Cardiac fibroblast (primary cell): ENCODE measurements at regions not wholly inside any gene's neighbourhood (a gene's known extent, or its start where the extent isn't known, plus 50 kb on each side); places are given as distances from the start of the nearest gene placed in this dataset.
"Not testable (repeated sequence)": the region's sequence is repeated elsewhere in the genome, so short reads cannot be mapped to it uniquely, and the experiment has no call there.

Source experiments
- DNase-seq, 2 donors: peaks; one replicate each; pipeline versions ENCODE4 v3.0.0 to v3.0.0-alpha.2; 2010; ENCODE audit warnings: low read depth in 2 of 2
- H3K4me3 ChIP-seq, 2 donors: replicated peaks in 1 of 2; 1 replicate in 1 of 2; 2 replicates in 1 of 2; pipeline ENCODE4 v1.5.1; 2011; ENCODE audit warnings: low read depth in 2 of 2, low read length in 2 of 2, mild to moderate bottlenecking in 2 of 2, moderate library complexity in 1 of 2
- TF ChIP-seq, protein P1 (sequence below): IDR thresholded peaks from one replicate; pipeline ENCODE4 v1.5.1; 2011; ENCODE audit warnings: low read depth, mild to moderate bottlenecking, low read length, inconsistent platforms

DNA sequence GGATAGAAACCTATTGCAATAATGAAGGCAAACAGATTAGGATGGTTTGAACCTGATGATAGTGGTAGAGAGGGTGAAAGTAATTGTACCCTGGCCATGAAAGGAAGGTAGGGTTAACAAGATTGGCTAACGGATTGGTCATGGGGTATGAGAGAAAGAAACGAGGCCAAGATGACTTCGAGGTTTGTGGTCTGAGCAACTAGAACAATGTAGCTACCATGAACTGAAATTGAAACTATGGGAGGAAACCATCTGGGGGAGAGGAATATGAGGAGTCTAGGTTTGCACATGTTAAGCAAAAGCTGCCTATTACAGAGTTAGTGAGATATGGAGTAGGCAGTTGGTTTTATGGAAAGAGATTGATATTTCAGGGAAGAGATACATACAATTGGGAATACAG, 406.0 kb downstream of the PRELID2 start:
- no peak overlapping the region for H3K4me3 ChIP-seq
- DNase-seq, result no peak
- TF ChIP-seq, protein P1, sequence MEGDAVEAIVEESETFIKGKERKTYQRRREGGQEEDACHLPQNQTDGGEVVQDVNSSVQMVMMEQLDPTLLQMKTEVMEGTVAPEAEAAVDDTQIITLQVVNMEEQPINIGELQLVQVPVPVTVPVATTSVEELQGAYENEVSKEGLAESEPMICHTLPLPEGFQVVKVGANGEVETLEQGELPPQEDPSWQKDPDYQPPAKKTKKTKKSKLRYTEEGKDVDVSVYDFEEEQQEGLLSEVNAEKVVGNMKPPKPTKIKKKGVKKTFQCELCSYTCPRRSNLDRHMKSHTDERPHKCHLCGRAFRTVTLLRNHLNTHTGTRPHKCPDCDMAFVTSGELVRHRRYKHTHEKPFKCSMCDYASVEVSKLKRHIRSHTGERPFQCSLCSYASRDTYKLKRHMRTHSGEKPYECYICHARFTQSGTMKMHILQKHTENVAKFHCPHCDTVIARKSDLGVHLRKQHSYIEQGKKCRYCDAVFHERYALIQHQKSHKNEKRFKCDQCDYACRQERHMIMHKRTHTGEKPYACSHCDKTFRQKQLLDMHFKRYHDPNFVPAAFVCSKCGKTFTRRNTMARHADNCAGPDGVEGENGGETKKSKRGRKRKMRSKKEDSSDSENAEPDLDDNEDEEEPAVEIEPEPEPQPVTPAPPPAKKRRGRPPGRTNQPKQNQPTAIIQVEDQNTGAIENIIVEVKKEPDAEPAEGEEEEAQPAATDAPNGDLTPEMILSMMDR, result no peak

DNA sequence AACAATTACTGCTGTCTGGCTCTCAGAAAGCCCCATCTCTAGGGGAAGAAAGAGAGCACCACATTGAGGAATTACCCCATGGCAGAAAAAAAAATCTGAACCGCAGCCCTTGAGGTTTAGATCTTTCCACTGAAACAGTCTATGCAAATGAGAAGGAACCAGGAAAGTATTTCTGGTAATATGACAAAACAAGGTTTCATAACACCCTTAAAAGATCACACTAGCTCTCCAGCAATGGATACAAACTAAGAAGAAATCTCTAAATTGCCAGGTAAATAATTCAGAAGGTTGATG, 427.1 kb downstream of the PRELID2 start:
- DNase-seq, result no peak
- TF ChIP-seq, protein P1, result no peak
- H3K4me3 ChIP-seq, result no peak overlapping the region

DNA sequence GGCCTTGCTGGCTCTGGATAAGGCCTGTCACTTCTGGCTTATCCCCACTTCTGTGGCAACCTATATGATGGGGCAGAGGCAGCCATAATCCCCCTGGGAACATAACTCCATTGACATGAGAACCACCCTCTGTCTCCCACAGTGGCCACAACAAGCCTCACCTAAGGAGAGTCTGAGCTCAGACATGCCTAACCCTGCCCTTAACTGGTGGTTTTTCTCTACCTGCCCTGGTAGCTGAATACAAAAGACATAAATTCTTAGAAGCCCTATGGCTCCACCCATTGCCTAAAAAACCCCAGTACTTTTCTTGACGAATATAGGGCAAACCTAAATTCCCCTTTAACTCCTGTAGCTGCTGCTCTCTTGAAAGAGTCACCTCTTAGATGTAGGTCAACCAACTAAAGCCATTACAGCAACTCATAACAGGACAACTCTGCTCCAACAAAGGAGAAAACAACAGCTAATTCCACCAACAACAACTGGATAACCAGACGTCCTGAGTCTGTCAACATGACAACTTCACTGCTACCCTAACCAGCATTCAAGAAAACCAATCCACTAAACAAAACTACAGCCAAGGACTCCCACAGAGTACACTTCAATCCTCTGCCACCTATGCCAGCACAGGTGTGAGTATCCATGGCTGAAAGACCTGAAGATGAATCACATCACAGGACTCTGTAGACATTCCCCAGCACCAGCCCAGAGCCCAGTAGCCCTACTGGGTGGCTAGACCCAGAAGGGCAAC, 427.7 kb downstream of the PRELID2 start:
- DNase-seq, result no peak
- TF ChIP-seq, protein P1, result no peak
- no peak overlapping the region for H3K4me3 ChIP-seq

DNA sequence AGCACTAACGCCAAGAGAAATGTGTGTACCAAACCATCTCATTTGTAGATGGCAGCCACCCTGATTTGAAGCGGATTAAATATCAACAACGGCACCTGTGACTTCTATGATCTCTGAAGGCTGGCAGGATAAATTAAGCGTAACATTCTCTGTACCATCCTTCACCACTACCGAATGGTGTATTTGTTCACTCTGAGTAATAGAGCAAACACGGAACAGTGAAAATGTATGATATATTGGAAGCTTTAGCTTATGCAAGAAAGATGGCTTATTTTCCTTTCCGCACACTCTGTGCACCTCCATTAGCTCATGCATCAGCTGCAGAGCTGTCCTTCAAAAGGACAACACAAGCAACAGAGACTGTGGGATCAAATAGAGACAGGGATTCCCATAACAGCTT, 431.1 kb downstream of the PRELID2 start:
- no peak for DNase-seq
- TF ChIP-seq, protein P1, result no peak
- no peak overlapping the region for H3K4me3 ChIP-seq

DNA sequence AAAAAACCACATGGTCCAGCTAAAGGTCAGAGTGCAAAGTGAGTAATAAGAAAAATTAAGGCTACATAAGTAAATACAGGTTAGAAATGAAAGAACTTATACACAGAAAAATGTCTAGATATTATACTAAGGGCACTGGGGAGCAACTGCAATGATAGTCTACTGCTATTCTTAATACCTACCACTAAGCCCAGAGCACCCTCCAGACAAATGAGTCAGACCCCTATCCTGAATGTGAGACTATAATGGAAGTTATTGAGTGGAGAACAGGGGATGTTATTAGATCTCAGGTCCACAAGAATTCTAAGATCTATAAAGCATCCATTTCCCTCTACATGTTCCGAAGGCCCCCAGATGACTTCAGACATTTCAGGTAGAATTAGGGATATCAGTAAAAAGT, 438.3 kb downstream of the PRELID2 start:
- H3K4me3 ChIP-seq, result no peak overlapping the region
- TF ChIP-seq, protein P1, result peak; percentile 2
- DNase-seq, result peak in 1 of 2 donors; percentile 12

DNA sequence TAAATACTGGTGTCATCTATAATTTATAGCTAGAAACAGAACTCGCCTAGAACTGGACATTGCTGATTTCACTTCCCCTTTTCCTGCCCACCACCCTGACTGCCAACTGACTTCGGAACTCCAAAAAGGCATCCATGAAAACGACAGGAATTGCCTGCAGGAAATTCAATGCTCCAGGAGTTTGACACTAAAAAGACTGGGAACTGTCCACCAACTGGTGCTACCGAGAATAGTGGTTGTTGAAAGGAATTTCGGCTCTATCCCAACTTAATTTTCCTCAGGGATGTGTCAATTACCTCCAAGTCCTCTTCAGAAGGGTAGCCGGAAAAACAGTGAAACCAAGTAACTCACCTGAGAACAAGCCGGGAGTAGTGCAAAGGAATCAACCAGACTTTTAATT, 440.0 kb downstream of the PRELID2 start:
- not testable (repeated sequence) for DNase-seq, H3K4me3 ChIP-seq

DNA sequence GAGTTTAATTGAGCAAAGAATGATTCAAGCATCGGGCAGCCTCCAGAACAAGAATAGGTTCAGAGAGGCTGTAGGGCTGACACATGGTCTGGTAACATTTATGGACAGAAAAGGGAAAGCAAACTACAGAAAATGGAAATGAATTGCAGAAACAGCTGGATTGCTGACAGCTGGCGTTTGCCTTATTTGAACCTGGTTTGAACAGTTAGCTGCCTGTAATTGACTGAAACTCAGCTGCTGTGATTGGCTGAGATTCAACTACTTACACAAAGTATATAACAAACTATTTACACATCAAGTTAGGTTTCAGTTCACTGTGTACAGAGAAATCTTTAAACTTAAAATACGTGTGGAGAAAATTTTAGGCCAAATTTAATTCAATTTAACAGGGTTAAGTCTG, 441.7 kb downstream of the PRELID2 start:
- no peak for DNase-seq
- no peak overlapping the region for H3K4me3 ChIP-seq
- TF ChIP-seq, protein P1, result no peak
